DOHH2 (cell line): ENCODE measurements at regions not wholly inside any gene's neighbourhood (a gene's known extent, or its start where the extent isn't known, plus 50 kb on each side); places are given as distances from the start of the nearest gene placed in this dataset.

Experiments used
- H3F3A ChIP-seq: fragments of 200-600 bp; sonication (generic), shearing (Covaris generic); 2 replicates; pipeline ENCODE4 v1.6.0; 2016; ENCODE audit warnings: antibody characterized with exemption, mild to moderate bottlenecking; ENCODE audit not compliant: control insufficient read depth, insufficient read depth
- H3K27ac ChIP-seq: fragments of 200-600 bp; sonication (generic); 2 replicates; pipeline ENCODE4 v1.5.1; 2014; ENCODE audit warnings: low read depth, mild to moderate bottlenecking, low read length, moderate library complexity
- H3K27me3 ChIP-seq: fragments of 200-600 bp; sonication (generic); 2 replicates; pipeline ENCODE4 v1.6.1; 2014; ENCODE audit warnings: mild to moderate bottlenecking, low read length, mixed read lengths; ENCODE audit not compliant: control insufficient read depth
- H3K36me3 ChIP-seq: fragments of 200-600 bp; sonication (generic); 2 replicates; pipeline ENCODE4 v1.6.1; 2014; ENCODE audit warnings: mild to moderate bottlenecking, low read length, moderate library complexity, mixed read lengths; ENCODE audit not compliant: control insufficient read depth
- H3K4me1 ChIP-seq: fragments of 200-600 bp; sonication (generic); 2 replicates; pipeline ENCODE4 v1.6.1; 2014; ENCODE audit warnings: mild to moderate bottlenecking, low read length, mixed read lengths; ENCODE audit not compliant: control insufficient read depth
- H3K4me2 ChIP-seq: fragments of 200-600 bp; sonication (generic); 2 replicates; pipeline ENCODE4 v1.6.0; 2014; ENCODE audit warnings: mild to moderate bottlenecking, low read length, moderate library complexity
- H3K4me3 ChIP-seq: fragments of 200-600 bp; sonication (generic); 2 replicates; pipeline ENCODE4 v1.5.1; 2014; ENCODE audit warnings: mild to moderate bottlenecking, low read length, mixed read lengths
- H3K79me2 ChIP-seq: fragments of 200-600 bp; sonication (generic); 2 replicates; pipeline ENCODE4 v1.6.1; 2014; ENCODE audit warnings: mild to moderate bottlenecking, low read length, mixed read lengths; ENCODE audit not compliant: control insufficient read depth
- H3K9me2 ChIP-seq: fragments of 200-600 bp; sonication (generic); replicated peaks from 2 replicates; pipeline ENCODE4 v1.6.1; 2014; ENCODE audit warnings: mild to moderate bottlenecking, low read length, mixed read lengths; ENCODE audit not compliant: control insufficient read depth
- H3K9me3 ChIP-seq: fragments of 200-600 bp; sonication (generic); 2 replicates; pipeline ENCODE4 v1.6.1; 2014; ENCODE audit warnings: antibody characterized with exemption, low read length, mixed read lengths; ENCODE audit not compliant: control insufficient read depth, insufficient read depth
- H4K20me1 ChIP-seq: fragments of 200-600 bp; sonication (generic); 2 replicates; pipeline ENCODE4 v1.6.0; 2014; ENCODE audit warnings: low read depth, mild to moderate bottlenecking, antibody characterized with exemption, low read length, moderate library complexity; ENCODE audit not compliant: control insufficient read depth, insufficient read depth
- EZH2phosphoT487 ChIP-seq: fragments of 200-600 bp; sonication (generic); IDR thresholded peaks from 2 replicates; pipeline ENCODE4 v1.6.1; 2017; ENCODE audit warnings: borderline replicate concordance, mild to moderate bottlenecking, antibody characterized with exemption, low read length, moderate library complexity, mixed read lengths
- TF ChIP-seq, protein P1 (sequence below): fragments of 200-600 bp; sonication (generic); IDR thresholded peaks from one replicate; pipeline ENCODE4 v1.5.1; 2014; ENCODE audit warnings: antibody characterized with exemption, mild to moderate bottlenecking, low read depth, low read length; ENCODE audit not compliant: poor library complexity, severe bottlenecking

DNA sequence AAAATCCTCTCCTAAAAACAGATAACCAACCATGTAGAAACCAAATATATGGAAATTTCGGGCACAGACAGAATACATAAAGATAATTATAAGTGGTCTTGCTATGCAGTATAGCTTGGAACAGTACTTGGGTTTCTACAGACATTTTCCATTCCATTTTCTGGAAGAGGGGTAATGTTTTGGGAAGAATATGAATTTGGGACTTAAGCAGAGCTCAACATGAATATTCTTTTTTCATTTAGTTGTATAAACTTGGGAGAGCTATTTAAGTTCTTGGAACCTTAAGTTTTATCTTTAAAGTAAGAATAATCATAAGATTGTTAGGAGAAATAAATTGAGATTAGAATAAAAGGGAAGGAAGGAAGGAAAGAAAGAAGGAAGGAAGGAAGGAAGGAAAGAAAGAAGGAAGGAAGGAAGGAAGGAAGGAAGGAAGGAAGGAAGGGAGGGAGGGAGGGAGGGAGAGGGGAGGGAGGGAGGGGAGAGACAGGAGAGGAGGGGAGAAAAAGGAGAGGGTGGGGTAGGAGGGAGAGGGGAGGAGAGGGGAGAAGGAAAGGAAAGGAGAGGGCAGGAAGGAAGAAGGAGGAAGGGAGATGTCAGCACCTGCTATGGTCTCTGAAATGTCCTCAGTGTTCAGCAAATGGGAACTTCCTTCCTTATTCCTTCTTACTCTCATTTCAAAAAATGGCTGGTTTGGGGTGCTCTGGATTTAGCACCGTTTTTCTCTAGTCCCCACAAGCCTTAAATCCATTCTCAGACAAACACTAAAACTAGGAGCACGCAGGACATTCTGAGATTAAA, 248.3 kb downstream of the LY86 start:
- Histone ChIP-seq H3K9me2 (no peaks in the 10 kb centered on the region), H3K4me2 (no peak overlapping the region), H4K20me1 (no peaks in the 10 kb centered on the region), H3K9me3 (no peaks in the 10 kb centered on the region), H3K36me3 (no peaks in the 10 kb centered on the region), H3F3A (no peaks in the 10 kb centered on the region), H3K4me3 (no peak overlapping the region), H3K27me3 (peaks cover 22% of the 10 kb centered on the region), H3K79me2 (no peaks in the 10 kb centered on the region), H3K4me1 (no peaks in the 10 kb centered on the region), H3K27ac (no peak overlapping the region)
- TF ChIP-seq, protein P1, sequence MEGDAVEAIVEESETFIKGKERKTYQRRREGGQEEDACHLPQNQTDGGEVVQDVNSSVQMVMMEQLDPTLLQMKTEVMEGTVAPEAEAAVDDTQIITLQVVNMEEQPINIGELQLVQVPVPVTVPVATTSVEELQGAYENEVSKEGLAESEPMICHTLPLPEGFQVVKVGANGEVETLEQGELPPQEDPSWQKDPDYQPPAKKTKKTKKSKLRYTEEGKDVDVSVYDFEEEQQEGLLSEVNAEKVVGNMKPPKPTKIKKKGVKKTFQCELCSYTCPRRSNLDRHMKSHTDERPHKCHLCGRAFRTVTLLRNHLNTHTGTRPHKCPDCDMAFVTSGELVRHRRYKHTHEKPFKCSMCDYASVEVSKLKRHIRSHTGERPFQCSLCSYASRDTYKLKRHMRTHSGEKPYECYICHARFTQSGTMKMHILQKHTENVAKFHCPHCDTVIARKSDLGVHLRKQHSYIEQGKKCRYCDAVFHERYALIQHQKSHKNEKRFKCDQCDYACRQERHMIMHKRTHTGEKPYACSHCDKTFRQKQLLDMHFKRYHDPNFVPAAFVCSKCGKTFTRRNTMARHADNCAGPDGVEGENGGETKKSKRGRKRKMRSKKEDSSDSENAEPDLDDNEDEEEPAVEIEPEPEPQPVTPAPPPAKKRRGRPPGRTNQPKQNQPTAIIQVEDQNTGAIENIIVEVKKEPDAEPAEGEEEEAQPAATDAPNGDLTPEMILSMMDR: no peak
- TF ChIP-seq EZH2phosphoT487: no peak

GRCh38 chr6:6837541-6838080, 249.1 kb downstream of the LY86 start:
- H3K36me3 ChIP-seq: no peaks in the 10 kb centered on the region
- no peaks in the 10 kb centered on the region for H3K9me2 ChIP-seq
- no peaks in the 10 kb centered on the region for H4K20me1 ChIP-seq
- no peaks in the 10 kb centered on the region for H3K4me1 ChIP-seq
- H3K27me3 ChIP-seq: peaks cover 22% of the 10 kb centered on the region
- H3F3A ChIP-seq: no peaks in the 10 kb centered on the region
- no peak overlapping the region for H3K4me2 ChIP-seq
- TF ChIP-seq, protein P1: no peak
- TF ChIP-seq EZH2phosphoT487: no peak
- H3K27ac ChIP-seq: no peak overlapping the region
- no peaks in the 10 kb centered on the region for H3K9me3 ChIP-seq
- no peak overlapping the region for H3K4me3 ChIP-seq
- no peaks in the 10 kb centered on the region for H3K79me2 ChIP-seq

DNA sequence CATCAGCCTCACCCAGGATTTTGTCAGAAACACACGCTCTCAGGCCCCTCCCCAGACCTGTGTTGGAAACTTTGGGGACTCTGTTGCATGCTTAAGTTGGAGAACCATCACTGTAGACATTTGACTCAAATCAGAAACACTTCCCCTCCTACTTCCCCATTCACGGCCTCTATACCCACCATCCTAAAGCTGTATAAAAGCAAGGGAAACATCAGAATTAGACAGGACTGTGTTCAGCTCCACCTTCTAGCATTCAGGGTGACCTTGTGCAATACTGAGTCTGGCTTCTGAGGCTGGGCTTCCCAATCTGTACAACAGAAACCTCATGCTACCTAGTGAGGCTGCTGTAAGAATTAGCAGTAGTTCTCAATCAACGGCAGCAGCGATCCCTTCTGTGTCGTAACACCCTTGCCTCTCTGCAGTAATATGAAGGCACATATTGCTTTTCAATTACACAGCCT, 252.3 kb downstream of the LY86 start:
- no peaks in the 10 kb centered on the region for H3K4me1 ChIP-seq
- H3K79me2 ChIP-seq: no peaks in the 10 kb centered on the region
- H3K4me2 ChIP-seq: no peak overlapping the region
- H3K9me2 ChIP-seq: no peaks in the 10 kb centered on the region
- peaks cover 17% of the 10 kb centered on the region for H3K27me3 ChIP-seq
- H4K20me1 ChIP-seq: no peaks in the 10 kb centered on the region
- H3K9me3 ChIP-seq: no peaks in the 10 kb centered on the region
- H3F3A ChIP-seq: no peaks in the 10 kb centered on the region
- TF ChIP-seq EZH2phosphoT487: no peak
- TF ChIP-seq, protein P1: no peak
- no peak overlapping the region for H3K27ac ChIP-seq
- no peaks in the 10 kb centered on the region for H3K36me3 ChIP-seq
- no peak overlapping the region for H3K4me3 ChIP-seq
